HepG2 (cell line): ENCODE measurements at regions not wholly inside any gene's neighbourhood (a gene's known extent, or its start where the extent isn't known, plus 50 kb on each side); places are given as distances from the start of the nearest gene placed in this dataset.
"Not testable (repeated sequence)": the region's sequence is repeated elsewhere in the genome, so short reads cannot be mapped to it uniquely, and the experiment has no call there.

Experiments used
- ATAC-seq: fragments of 200-7000 bp; cut with Tn5 transposase; 3 replicates; pipeline ENCODE4 v1.9.1; 2020; ENCODE audit warnings: mild to moderate bottlenecking, moderate library complexity
- BruUV-seq: library from RNA; stranded (reverse); fragments of 400-500 nt; replicated peaks from 2 replicates; lab custom pipeline; 2021; lab: Mats Ljungman, UMichigan
- CTCF ChIA-PET: fragments of 300-600 bp; formaldehyde crosslinking; extraction: SDS; loops from one replicate; lab custom pipeline; 2021; ENCODE audit warnings: low total read pairs, inconsistent platforms, low intra/inter-chr PET ratio; lab: Yijun Ruan, JAX
- POLR2A ChIA-PET: fragments of 350-600 bp; sonication (Branson Sonifier 250); formaldehyde crosslinking; loops from one replicate; lab custom pipeline; 2020; ENCODE audit warnings: antibody characterized with exemption, inconsistent platforms; lab: Yijun Ruan, JAX
- DNase-seq: peaks from one replicate; pipeline ENCODE4 v3.0.0-alpha.2; 2015; ENCODE audit warnings: low spot score
- FAIRE-seq: peaks from 3 replicates; lab custom pipeline; 2011; peaks lifted over from hg19 to GRCh38; lab: Jason Lieb, UNC
- H2AFZ ChIP-seq: one replicate; pipeline ENCODE4 v1.6.1; 2011; ENCODE audit warnings: low read length, inconsistent platforms
- H3K27ac ChIP-seq: fragments of 300-600 bp; 3 replicates; pipeline ENCODE4 v1.8.0; 2011; ENCODE audit warnings: mixed run types, mild to moderate bottlenecking, mixed read lengths, low read length, inconsistent platforms; ENCODE audit not compliant: insufficient read depth; ENCODE audit errors: extremely low read length
- H3K27me3 ChIP-seq, 2 experiments: fragments of 200-600 bp in 1 of 2; 2 replicates in 1 of 2; 3 replicates in 1 of 2; pipeline versions ENCODE4 v1.6.0 to v1.8.0; 2011; ENCODE audit warnings: low read length in 2 of 2, mild to moderate bottlenecking in 2 of 2, moderate library complexity in 2 of 2, inconsistent platforms in 1 of 2; ENCODE audit not compliant: insufficient read depth in 2 of 2, control insufficient read depth in 1 of 2
- H3K36me3 ChIP-seq, 2 experiments: fragments of 200-600 bp in 1 of 2; replicated peaks in 1 of 2; 2 replicates in 1 of 2; 3 replicates in 1 of 2; pipeline versions ENCODE4 v1.5.1 to v1.8.0; 2011; ENCODE audit warnings: low read length in 2 of 2, inconsistent platforms in 1 of 2; ENCODE audit not compliant: insufficient read depth in 2 of 2, control insufficient read depth in 1 of 2
- H3K4me1 ChIP-seq: 2 replicates; pipeline ENCODE4 v1.5.1; 2012; ENCODE audit warnings: low read length, inconsistent platforms; ENCODE audit not compliant: insufficient read depth
- H3K4me2 ChIP-seq: 2 replicates; pipeline ENCODE4 v1.6.0; 2011; ENCODE audit warnings: low read depth, low read length, inconsistent platforms
- H3K4me3 ChIP-seq, 3 experiments: fragments of 200-600 bp in 1 of 3; sonication (generic), shearing (Covaris generic) in 1 of 3; replicated peaks in 1 of 3; 2 replicates each; pipeline ENCODE4 v1.5.1; 2011 to 2016; ENCODE audit warnings: low read length in 3 of 3, inconsistent platforms in 2 of 3, low read depth in 2 of 3, mild to moderate bottlenecking in 2 of 3, control low read depth in 1 of 3, mixed read lengths in 1 of 3; ENCODE audit not compliant: insufficient read depth in 1 of 3
- H3K79me2 ChIP-seq: one replicate; pipeline ENCODE4 v1.6.1; 2011; ENCODE audit warnings: low read length, inconsistent platforms; ENCODE audit not compliant: insufficient read depth
- H3K9ac ChIP-seq: 2 replicates; pipeline ENCODE4 v1.6.0; 2011; ENCODE audit warnings: mild to moderate bottlenecking, low read depth, low read length, inconsistent platforms; ENCODE audit not compliant: insufficient read depth
- H3K9me3 ChIP-seq: 2 replicates; pipeline ENCODE4 v1.5.1; 2012; ENCODE audit warnings: mild to moderate bottlenecking, low read length
- H4K20me1 ChIP-seq: 2 replicates; pipeline ENCODE4 v1.6.0; 2011; ENCODE audit warnings: inconsistent platforms, mild to moderate bottlenecking, low read length, moderate library complexity; ENCODE audit not compliant: insufficient read depth
- NR2F6 ChIP-seq, 2 experiments: IDR thresholded peaks; 2 replicates each; pipeline ENCODE4 v1.6.1; 2016; ENCODE audit warnings: antibody characterized with exemption in 1 of 2, mild to moderate bottlenecking in 1 of 2
- ZBTB7B ChIP-seq: sonication (generic); formaldehyde crosslinking; IDR thresholded peaks from 2 replicates; pipeline ENCODE4 v1.4.0; 2020; ENCODE audit warnings: missing genetic modification reagents
- ZC3H4 ChIP-seq: sonication (generic); formaldehyde crosslinking; IDR thresholded peaks from 2 replicates; pipeline ENCODE4 v1.4.0; 2020; ENCODE audit warnings: missing genetic modification reagents, borderline replicate concordance
- ZNF430 ChIP-seq: sonication (generic); formaldehyde crosslinking; IDR thresholded peaks from 2 replicates; pipeline ENCODE4 v1.9.0; 2021; ENCODE audit warnings: mild to moderate bottlenecking, missing genetic modification reagents
- ZNF883 ChIP-seq: sonication (generic); formaldehyde crosslinking; IDR thresholded peaks from 2 replicates; pipeline ENCODE4 v1.5.1; 2020; ENCODE audit warnings: mild to moderate bottlenecking, missing genetic modification reagents; ENCODE audit errors: not compliant biosample characterization
- WGBS: methylation state at CpG from one replicate; pipeline ENCODE4 v1.1.6; 2017; ENCODE audit warnings: low lambda C conversion rate; 5-methylcytosine and 5-hydroxymethylcytosine counted together
- in situ Hi-C: cut with HindIII; loops from 2 replicates; pipeline ENCODE4 v1.10.0; 2017; ENCODE audit warnings: low pct_unique_long_range_greater_than_20kb; ENCODE audit not compliant: extremely low pct_ligation_motif_present
- intact Hi-C: fragments of 100-400 bp; cut with micrococcal nuclease; formaldehyde crosslinking; loops from one replicate; pipeline ENCODE4 v1.10.0; 2022; ENCODE audit not compliant: unreplicated experiment
- TF ChIP-seq, protein P1 (sequence below): sonication (generic); formaldehyde crosslinking; conservative IDR thresholded peaks from 2 replicates; pipeline ENCODE4 v1.8.0; 2022; ENCODE audit warnings: mild to moderate bottlenecking, moderate library complexity, missing genetic modification reagents

DNA sequence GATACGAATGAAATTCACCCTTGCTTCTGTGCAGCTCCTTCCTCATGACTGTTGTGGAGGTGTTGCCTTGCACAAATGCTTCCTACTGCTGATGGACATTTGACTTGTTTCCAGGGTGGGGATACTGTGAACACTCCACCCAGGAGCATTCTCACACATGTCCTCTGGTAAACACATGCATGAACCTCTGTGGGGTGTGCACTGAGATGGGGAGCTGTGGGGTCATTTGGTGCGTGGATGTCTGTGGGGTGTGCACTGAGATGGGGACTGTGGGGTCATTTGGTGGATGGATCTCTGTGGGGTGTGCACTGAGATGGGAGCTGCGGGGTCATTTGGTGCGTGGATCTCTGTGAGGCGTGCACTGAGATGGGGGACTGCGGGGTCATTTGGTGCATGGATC, 72.9 kb upstream of the IRX4 start:
- Histone ChIP-seq H3K4me3 (no peak overlapping the region), H3K9me3 (no peaks in the 10 kb centered on the region), H3K4me1 (no peaks in the 10 kb centered on the region), H3K27ac (no peak overlapping the region), H3K4me2 (no peak overlapping the region), H3K79me2 (no peaks in the 10 kb centered on the region), H4K20me1 (no peaks in the 10 kb centered on the region), H3K36me3 (no peaks in the 10 kb centered on the region), H3K9ac (no peak overlapping the region), H2AFZ (no peak overlapping the region), H3K27me3 (peaks cover 4 to 20% of the 10 kb centered on the region in 2 experiments; a peak in 4 of 5 replicates)
- CTCF ChIA-PET = no interaction called here
- BruUV-seq = no TSS peak
- POLR2A ChIA-PET = no interaction called here
- FAIRE-seq = no peak
- in situ Hi-C loops (no loop called here), intact Hi-C loops (no loop called here)
- DNase-seq = no peak
- TF ChIP-seq ZNF430 (CRISPR knock-in tag) (no peak), ZNF883 (CRISPR knock-in tag) (no peak), NR2F6 (IDR thresholded peaks at IDR 0.05) (no peak), NR2F6 (CRISPR knock-in tag; IDR thresholded peaks at IDR 0.05) (no peak), ZBTB7B (CRISPR knock-in tag) (no peak), ZC3H4 (CRISPR knock-in tag) (no peak)
- TF ChIP-seq, protein P1, sequence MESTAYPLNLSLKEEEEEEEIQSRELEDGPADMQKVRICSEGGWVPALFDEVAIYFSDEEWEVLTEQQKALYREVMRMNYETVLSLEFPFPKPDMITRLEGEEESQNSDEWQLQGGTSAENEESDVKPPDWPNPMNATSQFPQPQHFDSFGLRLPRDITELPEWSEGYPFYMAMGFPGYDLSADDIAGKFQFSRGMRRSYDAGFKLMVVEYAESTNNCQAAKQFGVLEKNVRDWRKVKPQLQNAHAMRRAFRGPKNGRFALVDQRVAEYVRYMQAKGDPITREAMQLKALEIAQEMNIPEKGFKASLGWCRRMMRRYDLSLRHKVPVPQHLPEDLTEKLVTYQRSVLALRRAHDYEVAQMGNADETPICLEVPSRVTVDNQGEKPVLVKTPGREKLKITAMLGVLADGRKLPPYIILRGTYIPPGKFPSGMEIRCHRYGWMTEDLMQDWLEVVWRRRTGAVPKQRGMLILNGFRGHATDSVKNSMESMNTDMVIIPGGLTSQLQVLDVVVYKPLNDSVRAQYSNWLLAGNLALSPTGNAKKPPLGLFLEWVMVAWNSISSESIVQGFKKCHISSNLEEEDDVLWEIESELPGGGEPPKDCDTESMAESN (CRISPR knock-in tag) = no peak
- ATAC-seq = no peak
- WGBS = 25% methylated on average over 6 of the region's 6 CpGs

DNA sequence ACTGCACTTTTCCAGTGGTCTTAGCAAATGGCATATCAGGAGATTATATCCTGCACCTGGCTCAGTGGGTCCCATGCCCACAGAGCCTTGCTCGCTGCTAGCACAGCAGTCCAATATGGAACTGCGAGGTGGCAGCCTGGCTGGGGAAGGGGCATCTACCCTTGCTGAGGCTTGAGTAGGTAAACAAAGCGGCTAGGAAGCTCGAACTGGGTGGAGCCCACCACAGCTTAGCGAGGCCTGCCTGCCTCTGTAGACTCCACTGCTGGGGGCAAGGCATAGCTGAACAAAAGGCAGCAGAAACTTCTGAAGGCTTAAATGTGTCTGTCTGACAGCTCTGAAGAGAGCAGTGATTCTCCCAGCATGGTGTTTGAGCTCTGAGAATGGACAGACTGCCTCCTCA, 71.0 kb upstream of the IRX4 start:
- WGBS = 0% methylated on average over 1 of the region's 5 CpGs
- ATAC-seq, H3K9ac ChIP-seq, H3K9me3 ChIP-seq, intact Hi-C loops, in situ Hi-C loops, H3K4me3 ChIP-seq, H2AFZ ChIP-seq, H3K27ac ChIP-seq, H3K36me3 ChIP-seq, CTCF ChIA-PET, H3K4me1 ChIP-seq, FAIRE-seq, H3K4me2 ChIP-seq, H4K20me1 ChIP-seq, BruUV-seq, POLR2A ChIA-PET, DNase-seq, H3K79me2 ChIP-seq: not testable (repeated sequence)
- H3K27me3 ChIP-seq = peaks cover 6 to 36% of the 10 kb centered on the region in 2 experiments; a peak in 4 of 5 replicates
